Neural cell (in vitro differentiated cells): ENCODE measurements at regions not wholly inside any gene's neighbourhood (a gene's known extent, or its start where the extent isn't known, plus 50 kb on each side); places are given as distances from the start of the nearest gene placed in this dataset.

Experiments
- H2AFZ ChIP-seq: fragments of 200-600, 300-800 bp; sonication (generic), shearing (Covaris generic); 2 replicates; pipeline ENCODE4 v1.6.0; 2014; ENCODE audit warnings: low read depth, mild to moderate bottlenecking, antibody characterized with exemption, low read length, moderate library complexity
- H3F3A ChIP-seq: fragments of 200-600 bp; shearing (Covaris generic); 2 replicates; pipeline ENCODE4 v1.6.1; 2016; ENCODE audit warnings: mild to moderate bottlenecking, moderate library complexity, mixed read lengths, antibody characterized with exemption, low read length; ENCODE audit not compliant: insufficient read depth, poor library complexity, severe bottlenecking
- H3K27ac ChIP-seq: fragments of 200-600, 300-800 bp; sonication (generic), shearing (Covaris generic); 2 replicates; pipeline ENCODE4 v1.5.1; 2014; ENCODE audit warnings: mild to moderate bottlenecking, low read length, moderate library complexity
- H3K27me3 ChIP-seq: fragments of 300-800, 200-600 bp; sonication (generic), shearing (Covaris generic); 2 replicates; pipeline ENCODE4 v1.6.0; 2014; ENCODE audit warnings: mild to moderate bottlenecking, low read depth, low read length, moderate library complexity; ENCODE audit not compliant: insufficient read depth
- H3K36me3 ChIP-seq: fragments of 300-800, 200-600 bp; sonication (generic), shearing (Covaris generic); 2 replicates; pipeline ENCODE4 v1.5.1; 2014; ENCODE audit warnings: mild to moderate bottlenecking, antibody characterized with exemption, low read length, moderate library complexity; ENCODE audit not compliant: insufficient read depth
- H3K4me2 ChIP-seq: fragments of 300-800, 200-600 bp; sonication (generic), shearing (Covaris generic); 2 replicates; pipeline ENCODE4 v1.6.0; 2014; ENCODE audit warnings: mild to moderate bottlenecking, low read length
- H3K4me3 ChIP-seq: fragments of 300-800, 200-600 bp; sonication (generic), shearing (Covaris generic); 2 replicates; pipeline ENCODE4 v1.5.1; 2014; ENCODE audit warnings: mild to moderate bottlenecking, low read length, moderate library complexity
- H3K79me2 ChIP-seq: fragments of 200-600 bp; shearing (Covaris generic); replicated peaks from 2 replicates; pipeline ENCODE4 v1.6.0; 2014; ENCODE audit warnings: mild to moderate bottlenecking, low read length, moderate library complexity; ENCODE audit not compliant: insufficient read depth
- H3K9ac ChIP-seq: fragments of 300-800, 200-600 bp; sonication (generic), shearing (Covaris generic); 2 replicates; pipeline ENCODE4 v1.6.1; 2016; ENCODE audit warnings: mild to moderate bottlenecking, low read length, mixed read lengths
- H3K9me2 ChIP-seq: fragments of 200-600 bp; shearing (Covaris generic); 2 replicates; pipeline ENCODE4 v1.6.1; 2016; ENCODE audit warnings: mild to moderate bottlenecking, low read length, mixed read lengths; ENCODE audit not compliant: insufficient read depth
- H3K9me3 ChIP-seq: fragments of 200-600, 300-800 bp; sonication (generic), shearing (Covaris generic); 2 replicates; pipeline ENCODE4 v1.6.1; 2016; ENCODE audit warnings: mild to moderate bottlenecking, mixed run types, low read length, moderate library complexity, mixed read lengths
- H4K20me1 ChIP-seq: fragments of 200-600 bp; shearing (Covaris generic); 2 replicates; pipeline ENCODE4 v1.6.1; 2016; ENCODE audit warnings: mild to moderate bottlenecking, mixed run types; ENCODE audit not compliant: insufficient read depth
- EP300 ChIP-seq: fragments of 450-650 bp; conservative IDR thresholded peaks from 2 replicates; pipeline ENCODE4 v1.6.1; 2014; ENCODE audit warnings: antibody characterized with exemption, mild to moderate bottlenecking, moderate library complexity; ENCODE audit not compliant: poor library complexity, severe bottlenecking
- EZH2 ChIP-seq: fragments of 200-600, 300-800 bp; shearing (Covaris generic), sonication (generic); IDR thresholded peaks from 2 replicates; pipeline ENCODE4 v1.6.1; 2014; ENCODE audit warnings: antibody characterized with exemption, low read length, borderline replicate concordance, mild to moderate bottlenecking; ENCODE audit not compliant: insufficient read depth, poor library complexity, severe bottlenecking
- MXI1 ChIP-seq: fragments of 450-650 bp; conservative IDR thresholded peaks from 2 replicates; pipeline ENCODE4 v1.6.1; 2014; ENCODE audit warnings: antibody characterized with exemption, mild to moderate bottlenecking; ENCODE audit not compliant: poor library complexity, severe bottlenecking
- POLR2AphosphoS5 ChIP-seq: IDR thresholded peaks from 2 replicates; pipeline ENCODE4 v1.6.1; 2012
- RAD21 ChIP-seq: fragments of 450-650 bp; conservative IDR thresholded peaks from 2 replicates; pipeline ENCODE4 v1.6.1; 2014; ENCODE audit warnings: antibody characterized with exemption, mild to moderate bottlenecking, moderate library complexity
- SMC3 ChIP-seq: fragments of 450-650 bp; conservative IDR thresholded peaks from 2 replicates; pipeline ENCODE4 v1.6.1; 2014; ENCODE audit warnings: antibody characterized with exemption, mild to moderate bottlenecking, moderate library complexity; ENCODE audit not compliant: poor library complexity
- TAF1 ChIP-seq: IDR thresholded peaks from 2 replicates; pipeline ENCODE4 v1.6.1; 2012; ENCODE audit warnings: low read depth
- TF ChIP-seq, protein P1 (sequence below): IDR thresholded peaks from 2 replicates; pipeline ENCODE4 v1.6.1; 2012; ENCODE audit warnings: borderline replicate concordance
- TF ChIP-seq, protein P2 (sequence below): fragments of 450-650 bp; IDR thresholded peaks from 2 replicates; pipeline ENCODE4 v1.5.1; 2014; ENCODE audit warnings: antibody characterized with exemption, mild to moderate bottlenecking, moderate library complexity; ENCODE audit not compliant: poor library complexity, severe bottlenecking

DNA sequence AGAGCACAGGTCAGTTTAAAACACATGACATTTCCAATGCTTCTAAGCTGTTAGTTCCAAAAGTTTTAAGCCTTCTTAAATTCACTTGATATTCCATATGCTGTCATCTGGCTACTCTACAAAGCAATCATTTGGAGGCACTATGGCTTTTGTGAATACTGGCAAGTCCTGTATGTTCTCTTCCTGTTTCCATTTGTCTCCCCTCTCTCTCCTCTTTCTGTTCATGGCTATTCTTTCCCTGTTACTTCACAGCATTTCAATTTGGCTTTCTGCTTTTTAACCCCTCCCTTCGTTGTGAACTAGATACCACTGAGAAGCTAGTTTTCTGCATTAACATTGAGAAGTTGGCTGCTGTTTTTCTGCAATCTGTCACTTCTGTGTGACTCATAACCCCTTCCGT is 1337.2 kb upstream of the CELF4 start:
- H3K9ac ChIP-seq: no peak overlapping the region
- H3K4me2 ChIP-seq: no peak overlapping the region
- no peaks in the 10 kb centered on the region for H3K9me3 ChIP-seq
- no peaks in the 10 kb centered on the region for H3K36me3 ChIP-seq
- H3F3A ChIP-seq: no peaks in the 10 kb centered on the region
- no peaks in the 10 kb centered on the region for H4K20me1 ChIP-seq
- no peaks in the 10 kb centered on the region for H3K27me3 ChIP-seq
- TF ChIP-seq, protein P1, sequence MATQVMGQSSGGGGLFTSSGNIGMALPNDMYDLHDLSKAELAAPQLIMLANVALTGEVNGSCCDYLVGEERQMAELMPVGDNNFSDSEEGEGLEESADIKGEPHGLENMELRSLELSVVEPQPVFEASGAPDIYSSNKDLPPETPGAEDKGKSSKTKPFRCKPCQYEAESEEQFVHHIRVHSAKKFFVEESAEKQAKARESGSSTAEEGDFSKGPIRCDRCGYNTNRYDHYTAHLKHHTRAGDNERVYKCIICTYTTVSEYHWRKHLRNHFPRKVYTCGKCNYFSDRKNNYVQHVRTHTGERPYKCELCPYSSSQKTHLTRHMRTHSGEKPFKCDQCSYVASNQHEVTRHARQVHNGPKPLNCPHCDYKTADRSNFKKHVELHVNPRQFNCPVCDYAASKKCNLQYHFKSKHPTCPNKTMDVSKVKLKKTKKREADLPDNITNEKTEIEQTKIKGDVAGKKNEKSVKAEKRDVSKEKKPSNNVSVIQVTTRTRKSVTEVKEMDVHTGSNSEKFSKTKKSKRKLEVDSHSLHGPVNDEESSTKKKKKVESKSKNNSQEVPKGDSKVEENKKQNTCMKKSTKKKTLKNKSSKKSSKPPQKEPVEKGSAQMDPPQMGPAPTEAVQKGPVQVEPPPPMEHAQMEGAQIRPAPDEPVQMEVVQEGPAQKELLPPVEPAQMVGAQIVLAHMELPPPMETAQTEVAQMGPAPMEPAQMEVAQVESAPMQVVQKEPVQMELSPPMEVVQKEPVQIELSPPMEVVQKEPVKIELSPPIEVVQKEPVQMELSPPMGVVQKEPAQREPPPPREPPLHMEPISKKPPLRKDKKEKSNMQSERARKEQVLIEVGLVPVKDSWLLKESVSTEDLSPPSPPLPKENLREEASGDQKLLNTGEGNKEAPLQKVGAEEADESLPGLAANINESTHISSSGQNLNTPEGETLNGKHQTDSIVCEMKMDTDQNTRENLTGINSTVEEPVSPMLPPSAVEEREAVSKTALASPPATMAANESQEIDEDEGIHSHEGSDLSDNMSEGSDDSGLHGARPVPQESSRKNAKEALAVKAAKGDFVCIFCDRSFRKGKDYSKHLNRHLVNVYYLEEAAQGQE: no peak
- no peak overlapping the region for H2AFZ ChIP-seq
- H3K27ac ChIP-seq: no peak overlapping the region
- no peak overlapping the region for H3K4me3 ChIP-seq
- no peaks in the 10 kb centered on the region for H3K79me2 ChIP-seq
- no peaks in the 10 kb centered on the region for H3K9me2 ChIP-seq

DNA sequence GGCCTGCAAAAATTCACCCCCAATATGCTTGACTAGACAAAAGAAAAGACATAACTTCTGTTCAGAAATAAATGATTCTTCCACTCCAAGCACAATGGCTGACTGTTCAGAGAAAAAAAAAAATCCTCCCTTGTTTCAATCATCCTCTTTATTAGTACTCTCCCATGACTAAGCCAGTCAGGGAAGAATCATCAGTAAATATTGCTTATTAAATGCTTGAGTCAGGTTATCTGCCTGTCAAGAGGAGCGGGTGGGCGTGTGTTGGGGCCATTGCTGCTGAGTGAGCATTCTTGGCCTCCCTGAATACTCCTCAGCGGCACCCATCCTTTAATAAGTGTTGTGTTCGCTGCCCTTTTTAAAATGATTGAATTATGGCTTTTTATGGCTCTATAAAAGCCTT is 1334.8 kb upstream of the CELF4 start:
- Histone ChIP-seq H4K20me1 (no peaks in the 10 kb centered on the region), H3K27ac (no peak overlapping the region), H3K9me3 (no peaks in the 10 kb centered on the region), H3K79me2 (no peaks in the 10 kb centered on the region), H3K9me2 (no peaks in the 10 kb centered on the region), H3K4me2 (no peak overlapping the region), H3K36me3 (no peaks in the 10 kb centered on the region), H3K4me3 (no peak overlapping the region), H3K9ac (no peak overlapping the region), H3K27me3 (no peaks in the 10 kb centered on the region), H2AFZ (no peak overlapping the region), H3F3A (no peaks in the 10 kb centered on the region)
- TF ChIP-seq, protein P1: no peak
- TF ChIP-seq POLR2AphosphoS5 (no peak), RAD21 (no peak), TAF1 (no peak), MXI1 (no peak), EP300 (no peak), SMC3 (no peak), EZH2 (no peak)
- TF ChIP-seq, protein P2, sequence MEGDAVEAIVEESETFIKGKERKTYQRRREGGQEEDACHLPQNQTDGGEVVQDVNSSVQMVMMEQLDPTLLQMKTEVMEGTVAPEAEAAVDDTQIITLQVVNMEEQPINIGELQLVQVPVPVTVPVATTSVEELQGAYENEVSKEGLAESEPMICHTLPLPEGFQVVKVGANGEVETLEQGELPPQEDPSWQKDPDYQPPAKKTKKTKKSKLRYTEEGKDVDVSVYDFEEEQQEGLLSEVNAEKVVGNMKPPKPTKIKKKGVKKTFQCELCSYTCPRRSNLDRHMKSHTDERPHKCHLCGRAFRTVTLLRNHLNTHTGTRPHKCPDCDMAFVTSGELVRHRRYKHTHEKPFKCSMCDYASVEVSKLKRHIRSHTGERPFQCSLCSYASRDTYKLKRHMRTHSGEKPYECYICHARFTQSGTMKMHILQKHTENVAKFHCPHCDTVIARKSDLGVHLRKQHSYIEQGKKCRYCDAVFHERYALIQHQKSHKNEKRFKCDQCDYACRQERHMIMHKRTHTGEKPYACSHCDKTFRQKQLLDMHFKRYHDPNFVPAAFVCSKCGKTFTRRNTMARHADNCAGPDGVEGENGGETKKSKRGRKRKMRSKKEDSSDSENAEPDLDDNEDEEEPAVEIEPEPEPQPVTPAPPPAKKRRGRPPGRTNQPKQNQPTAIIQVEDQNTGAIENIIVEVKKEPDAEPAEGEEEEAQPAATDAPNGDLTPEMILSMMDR: no peak
